ENCODE measurements at regions not wholly inside any gene's neighbourhood (a gene's known extent, or its start where the extent isn't known, plus 50 kb on each side); places are given as distances from the start of the nearest gene placed in this dataset.
"Not testable (repeated sequence)": the region's sequence is repeated elsewhere in the genome, so short reads cannot be mapped to it uniquely, and the experiment has no call there.

DNA sequence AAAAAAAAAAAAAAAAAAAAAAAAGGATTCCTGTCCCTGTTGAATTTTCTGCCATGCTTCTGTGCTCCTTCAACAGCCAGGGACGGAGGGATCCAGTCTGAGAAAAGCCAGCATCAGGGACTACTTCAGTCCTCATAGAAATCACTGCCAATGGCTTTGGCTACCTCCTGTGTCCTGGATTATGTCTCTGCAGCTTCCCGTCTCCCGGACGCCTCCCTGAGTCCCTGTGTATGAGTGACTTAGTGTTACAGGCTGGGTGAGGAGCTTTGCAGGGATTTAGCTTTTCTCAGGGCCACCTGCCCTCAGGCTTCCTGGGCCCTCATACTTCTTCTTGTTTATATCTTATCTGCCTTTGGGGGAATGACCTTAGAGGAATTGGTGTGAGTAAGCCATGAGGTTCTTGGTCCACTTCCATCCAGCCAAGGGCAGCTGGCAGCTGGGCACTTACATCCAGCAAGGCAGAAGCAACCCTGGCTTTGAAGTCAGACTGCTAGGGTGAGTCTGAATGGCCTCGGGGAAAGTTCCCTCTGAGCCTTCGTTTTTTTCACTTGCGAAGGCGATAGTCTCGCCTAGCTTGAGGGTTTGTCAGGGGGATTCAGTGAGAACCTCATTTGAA is 83.6 kb upstream of the CRYM start:
- DNase-seq, result not testable (repeated sequence)

DNA sequence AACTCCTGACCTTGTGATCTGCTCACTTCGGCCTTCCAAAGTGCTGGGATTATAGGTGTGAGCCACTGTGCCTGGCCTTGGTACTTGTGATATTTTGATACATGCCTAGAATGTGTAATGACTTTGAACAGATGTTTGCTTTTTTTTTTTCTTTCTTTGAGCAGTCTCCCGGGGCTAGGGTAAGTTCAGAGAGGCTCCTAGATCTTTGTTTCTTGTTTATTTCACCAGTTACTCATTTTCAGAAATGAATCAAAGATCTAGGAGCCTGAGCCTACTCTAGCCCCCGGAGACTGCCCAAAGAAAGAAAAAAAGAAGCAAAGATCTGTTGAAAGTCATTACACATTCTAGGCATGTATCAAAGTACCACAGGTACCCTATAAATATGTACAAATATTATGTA is 83.0 kb upstream of the CRYM start:
- DNase-seq, result not testable (repeated sequence)

DNA sequence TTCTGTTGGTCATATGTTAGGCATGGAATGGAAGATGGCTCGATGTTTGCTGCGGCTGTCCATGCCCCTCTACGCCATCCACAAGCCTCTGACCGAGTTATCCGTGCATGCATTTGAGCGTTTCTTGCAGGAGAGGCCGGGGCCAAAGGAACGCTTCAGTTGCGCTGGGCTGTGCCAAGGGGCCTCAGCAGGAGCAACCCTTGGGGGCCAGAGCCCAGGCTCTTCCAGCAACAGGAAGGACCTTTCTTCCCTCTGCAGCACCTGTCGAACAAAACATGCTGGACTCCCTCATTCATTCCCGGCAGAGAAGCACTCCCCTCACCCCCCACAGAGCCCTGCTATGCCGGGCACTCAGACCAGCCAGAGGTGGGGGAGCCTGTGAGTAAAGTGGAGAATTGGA is 81.4 kb upstream of the CRYM start:
- DNase-seq, result not testable (repeated sequence)

DNA sequence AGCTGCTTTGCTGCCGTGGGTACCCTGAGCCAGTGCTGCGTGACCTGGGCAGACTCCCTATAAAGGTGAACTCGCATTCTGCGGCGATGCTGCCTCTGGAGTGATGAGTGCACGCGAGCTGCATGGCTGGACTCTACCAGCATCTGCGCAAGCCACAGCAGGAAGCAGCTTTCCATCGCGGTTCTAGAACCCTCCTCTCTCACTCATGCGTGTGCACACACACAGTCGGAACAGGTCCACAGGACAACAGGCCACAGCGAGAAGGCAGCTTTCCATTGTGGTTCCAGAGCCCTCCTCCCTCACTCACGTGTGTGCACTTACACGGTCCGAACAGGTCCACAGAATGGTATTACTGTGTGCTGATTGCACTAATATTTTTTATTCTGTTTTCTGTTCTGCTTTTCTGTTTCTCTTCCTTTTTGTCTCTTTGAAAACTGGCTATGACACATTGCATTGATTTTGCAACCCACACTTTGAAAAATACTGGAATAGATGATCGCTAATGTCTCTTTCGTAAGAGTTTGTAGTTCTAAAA is 80.2 kb upstream of the CRYM start:
- DNase-seq, result not testable (repeated sequence)

DNA sequence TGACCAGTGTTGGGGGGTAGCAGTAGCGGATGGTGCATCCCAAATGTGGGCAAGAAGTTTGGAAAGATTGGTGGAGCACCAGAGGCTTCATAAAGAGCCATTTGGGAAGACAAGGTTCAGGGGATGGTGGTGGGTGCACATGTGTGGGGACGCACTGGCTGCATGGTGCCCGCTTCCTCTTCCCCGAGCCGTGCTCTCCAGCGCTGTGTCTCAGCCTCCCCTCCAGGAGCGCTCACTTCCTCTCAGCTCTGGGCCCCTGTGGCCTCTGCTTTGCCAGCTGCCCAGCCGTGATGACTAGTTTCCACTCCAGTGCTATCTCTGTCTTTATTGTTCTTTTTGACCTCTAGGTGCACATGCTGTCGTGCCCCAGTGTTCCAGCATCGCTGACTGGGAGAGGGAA is 78.2 kb upstream of the CRYM start:
- not testable (repeated sequence) for DNase-seq

DNA sequence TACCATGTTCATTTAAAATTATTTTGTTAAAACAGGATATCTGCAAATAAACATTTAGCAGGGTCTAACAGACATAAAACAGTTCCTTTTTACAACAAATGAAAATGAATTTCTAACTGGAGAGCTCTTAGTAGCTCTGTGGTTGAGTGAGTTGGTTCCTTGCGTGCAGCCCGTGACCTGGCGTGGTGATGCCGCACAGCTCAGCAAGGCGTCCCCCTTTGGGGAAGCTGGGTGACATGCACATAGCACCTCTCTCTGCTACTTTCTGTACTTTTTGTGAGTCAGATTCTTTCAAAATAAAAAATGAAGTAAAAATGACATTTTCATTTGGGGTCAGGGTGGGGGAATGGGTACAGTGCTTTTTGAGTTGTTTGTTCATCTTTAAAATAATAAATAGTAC is 73.3 kb upstream of the CRYM start:
- DNase-seq, result not testable (repeated sequence)

DNA sequence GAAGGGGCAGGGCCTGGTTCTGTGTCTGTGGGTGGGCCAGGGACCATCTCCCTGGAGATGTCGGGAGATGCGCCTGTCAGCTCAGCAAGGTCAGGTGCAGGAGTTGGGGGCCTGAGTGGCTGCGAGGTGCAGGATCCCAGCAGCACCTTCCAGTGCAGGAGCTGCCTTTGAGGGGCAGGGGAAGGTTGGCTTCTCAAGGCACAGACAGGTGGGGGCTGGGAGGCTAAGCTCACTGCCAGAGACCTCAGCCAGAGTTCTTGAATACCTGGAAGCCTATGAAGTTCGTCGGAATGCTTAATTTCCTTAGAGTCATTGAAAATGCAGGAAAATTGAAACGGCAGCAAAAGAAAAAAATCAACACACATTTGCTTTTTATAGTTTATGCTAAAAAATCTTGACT is 72.8 kb upstream of the CRYM start:
- not testable (repeated sequence) for DNase-seq

DNA sequence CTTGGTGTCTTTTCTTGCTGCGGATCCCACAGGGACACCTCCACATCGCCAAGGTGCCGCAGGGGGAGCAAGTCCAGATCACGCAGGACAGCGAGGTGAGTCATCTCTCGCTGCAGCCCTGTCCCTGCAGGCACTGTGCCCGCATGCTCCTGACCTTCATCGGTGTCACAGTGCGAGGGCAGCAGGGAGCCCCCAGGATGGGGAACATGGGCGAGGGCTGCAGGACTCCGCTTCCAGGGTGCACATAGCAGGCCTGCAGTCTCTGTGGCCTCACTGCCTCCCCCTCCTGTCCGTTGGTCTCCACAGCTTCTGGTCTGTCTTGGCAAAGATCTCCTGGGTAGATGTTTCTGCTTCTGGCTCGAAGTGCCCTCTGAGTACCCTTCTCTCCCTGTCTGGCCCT is 71.2 kb upstream of the CRYM start:
- DNase-seq, result not testable (repeated sequence)

DNA sequence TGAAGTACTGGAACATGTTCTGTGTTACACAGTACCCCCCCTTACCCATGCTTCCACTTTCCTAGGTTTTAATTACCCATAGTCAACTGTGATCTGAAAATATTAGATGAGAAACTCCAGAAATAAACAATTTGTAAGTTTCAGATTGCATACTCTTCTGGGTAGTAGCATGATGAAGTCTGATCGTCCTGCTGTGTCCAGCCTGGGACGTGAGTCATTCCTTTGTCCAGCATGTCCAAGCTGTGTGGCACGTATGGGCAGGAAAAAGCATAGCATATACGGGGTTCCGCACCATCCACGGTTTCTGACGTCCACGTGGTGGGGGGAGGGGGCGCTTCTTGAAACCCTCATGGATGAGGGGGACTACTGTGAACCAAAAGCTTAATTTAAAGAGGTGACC is 70.7 kb upstream of the CRYM start:
- DNase-seq, result not testable (repeated sequence)

DNA sequence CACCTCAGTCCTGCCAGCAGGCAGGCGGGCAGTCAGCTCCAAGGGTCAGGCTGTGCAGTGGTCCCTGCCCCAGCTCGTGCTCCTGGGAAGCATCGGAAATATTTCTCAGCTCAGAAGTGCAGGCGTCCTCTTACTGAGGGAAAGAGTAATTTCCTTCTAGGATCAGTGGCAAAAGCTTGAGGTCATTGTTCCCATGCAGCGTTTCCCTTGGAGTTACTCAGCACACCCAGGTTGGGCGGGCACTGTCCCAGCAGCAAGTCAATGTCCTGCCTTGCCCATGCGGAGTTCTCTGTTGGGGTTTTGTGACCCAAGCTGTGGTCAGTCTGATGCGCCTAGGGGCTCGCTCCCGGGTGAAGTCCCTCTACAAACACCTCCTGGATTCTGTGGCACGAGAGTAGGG is 69.4 kb upstream of the CRYM start:
- not testable (repeated sequence) for DNase-seq

DNA sequence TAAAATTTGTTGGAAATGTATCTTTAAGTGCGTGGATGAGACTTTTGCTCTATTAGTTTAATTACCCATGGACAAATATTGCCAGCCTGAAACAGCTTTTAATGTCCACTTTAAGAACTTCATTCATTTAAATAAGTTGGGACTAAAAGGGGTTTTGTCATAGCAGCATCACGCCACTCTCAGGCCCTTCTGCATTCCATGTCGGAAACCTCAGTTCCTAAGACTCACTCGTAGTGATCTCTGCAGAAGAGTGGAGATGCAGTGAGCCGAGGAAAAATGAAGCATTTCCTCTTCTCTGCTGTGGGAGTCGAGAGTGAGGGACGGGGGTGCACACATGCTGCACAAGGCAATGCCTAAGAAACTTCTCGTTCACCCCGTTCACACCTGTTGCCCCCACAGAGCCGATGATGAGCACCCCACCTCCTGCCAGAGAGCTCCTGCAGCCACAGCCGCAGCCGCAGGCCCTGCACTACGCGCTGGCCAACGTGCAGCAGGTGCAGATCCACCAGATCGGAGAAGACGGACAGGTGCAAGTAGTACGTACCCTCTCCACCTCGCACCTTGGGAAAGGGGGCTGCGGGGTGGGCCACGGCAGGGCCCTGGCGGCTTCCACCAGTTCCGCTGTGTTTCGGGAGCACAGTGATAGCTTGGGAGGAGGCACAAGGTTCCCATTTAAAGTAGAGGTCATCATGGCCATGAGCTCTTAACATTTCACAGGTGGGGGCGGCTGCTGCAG is 68.8 kb upstream of the CRYM start:
- not testable (repeated sequence) for DNase-seq

DNA sequence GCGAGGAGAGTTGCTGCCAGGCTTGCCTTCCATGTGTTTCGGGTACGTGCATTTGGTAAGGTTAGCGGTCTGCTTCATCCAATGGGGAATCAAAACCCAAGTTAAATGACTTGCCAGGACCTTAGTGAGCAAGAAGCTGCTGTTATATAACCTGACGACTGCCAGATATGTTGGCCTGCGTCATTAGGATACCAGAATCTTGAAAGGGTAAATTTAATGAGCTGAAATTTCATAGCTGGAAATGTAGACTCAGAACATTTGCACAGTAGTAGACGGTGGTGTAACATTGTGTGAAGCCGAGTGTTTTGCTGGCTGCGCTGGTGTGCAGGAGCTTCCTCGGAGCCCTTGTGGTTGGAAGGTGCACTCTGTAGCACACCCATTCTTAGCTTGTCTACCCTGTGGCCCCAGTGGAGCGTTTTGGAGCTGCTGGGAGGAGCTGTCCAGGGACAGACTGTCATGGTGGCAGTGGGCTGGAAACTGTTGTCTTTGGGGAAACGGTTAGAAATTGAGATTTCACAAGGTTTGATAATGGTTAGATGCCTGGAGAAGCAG is 66.3 kb upstream of the CRYM start:
- not testable (repeated sequence) for DNase-seq

DNA sequence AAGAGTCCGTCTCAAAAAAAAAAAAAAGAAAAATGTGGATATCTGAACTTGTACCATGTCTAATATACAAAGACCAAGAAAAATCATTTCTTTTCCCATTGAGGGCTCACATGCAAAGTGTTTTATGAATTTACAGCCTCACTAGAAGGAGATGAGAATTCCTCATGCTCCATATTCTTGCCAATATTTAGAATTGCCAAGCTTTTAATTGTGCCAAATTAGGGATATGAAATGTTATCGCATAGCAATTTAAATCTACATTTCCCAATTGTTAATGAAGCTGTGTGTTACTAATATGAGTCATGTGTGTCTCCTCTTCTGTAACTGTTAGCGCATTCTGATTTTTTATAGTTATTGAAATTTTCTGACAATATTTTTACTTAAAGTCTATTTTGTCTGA is 63.0 kb upstream of the CRYM start:
- DNase-seq, result no peak

DNA sequence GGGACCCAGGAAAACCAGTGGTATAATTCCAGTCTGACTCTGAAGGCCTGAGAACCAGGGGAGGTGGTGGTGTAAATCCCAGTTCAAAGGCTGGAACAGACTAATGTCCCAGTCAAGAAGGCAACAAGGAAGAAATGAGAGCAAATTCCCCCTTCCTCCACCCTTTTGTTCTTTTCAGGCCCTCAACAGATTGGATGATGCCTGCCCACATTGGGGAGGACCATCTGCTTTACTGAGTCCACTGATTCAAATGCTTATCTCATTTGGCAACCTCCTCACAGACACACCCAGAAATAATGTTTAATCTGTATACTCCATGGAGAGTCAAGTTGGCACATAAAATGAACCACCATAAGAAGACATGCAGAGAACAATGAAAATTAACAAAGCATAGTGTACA is 61.9 kb upstream of the CRYM start:
- no peak for DNase-seq

DNA sequence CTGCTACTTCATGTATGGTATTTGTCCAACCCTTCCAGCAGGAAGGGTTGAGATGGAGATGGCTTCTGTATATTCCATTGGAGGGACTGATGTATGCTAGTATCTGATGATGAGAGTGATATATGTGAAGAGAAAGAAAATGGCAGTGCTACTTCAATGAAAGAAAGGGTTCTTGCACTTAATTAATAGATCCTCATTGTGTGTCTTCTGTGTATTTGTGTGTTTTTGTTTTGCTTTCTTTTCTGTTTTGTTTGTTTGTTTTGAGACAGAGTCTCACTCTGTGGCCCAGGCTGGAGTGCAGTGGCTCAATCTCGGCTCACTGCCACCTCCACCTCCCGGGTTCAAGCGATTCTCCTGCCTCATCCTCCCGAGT is 61.2 kb upstream of the CRYM start:
- no peak for DNase-seq

DNA sequence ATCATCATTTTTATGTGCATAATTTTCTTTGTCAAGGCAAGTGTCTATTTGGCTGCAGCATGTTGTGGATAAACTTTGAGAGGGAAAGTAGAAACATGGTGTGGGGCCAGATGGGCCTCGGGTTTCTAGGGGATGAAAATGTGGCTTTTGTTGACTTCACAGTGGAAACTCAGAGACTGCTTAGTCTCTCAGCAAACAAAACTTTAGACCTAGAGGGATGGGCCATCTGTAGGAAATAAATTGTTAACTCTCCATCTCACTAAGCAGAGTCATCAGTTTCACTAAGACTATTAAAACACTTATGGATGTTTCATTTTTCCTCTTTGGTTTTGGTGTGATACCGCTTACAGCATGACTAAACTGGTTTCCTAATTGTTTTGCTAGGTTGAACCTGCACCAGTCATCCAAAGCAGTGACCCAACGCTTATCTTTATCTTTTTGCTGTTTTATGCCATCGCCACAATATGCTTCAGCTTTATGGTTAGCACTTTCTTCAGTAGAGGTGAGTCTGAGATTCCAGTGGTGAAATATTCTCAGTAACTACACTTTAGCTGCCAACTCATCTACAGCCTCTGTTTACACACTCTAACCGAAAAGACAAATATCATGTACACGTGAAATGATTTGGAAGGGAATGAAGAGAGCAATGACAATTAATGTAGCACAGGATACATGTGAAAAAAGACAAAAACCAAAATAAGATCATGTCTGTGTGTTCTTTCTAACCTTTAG is 60.6 kb upstream of the CRYM start:
- DNase-seq, result no peak

DNA sequence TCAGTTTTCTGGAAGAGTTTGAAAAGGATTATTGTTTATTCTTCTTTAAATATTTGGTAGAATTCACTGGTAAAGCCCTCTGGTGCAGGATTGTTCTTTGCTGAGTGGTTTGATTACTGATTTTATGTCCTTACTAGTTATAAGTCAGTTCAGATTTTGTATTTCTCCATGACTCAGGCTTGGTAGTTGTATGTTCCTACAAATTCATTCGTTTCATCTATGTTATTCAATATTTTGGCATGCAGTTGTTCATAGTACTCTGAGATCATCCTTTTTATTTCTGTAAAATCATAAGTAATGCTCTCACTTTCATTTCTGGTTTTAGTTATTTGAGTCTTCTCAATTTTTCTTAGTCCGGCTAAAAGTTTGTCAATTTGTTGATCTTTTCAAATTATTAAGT is 58.1 kb upstream of the CRYM start:
- peak; percentile 2 for DNase-seq

DNA sequence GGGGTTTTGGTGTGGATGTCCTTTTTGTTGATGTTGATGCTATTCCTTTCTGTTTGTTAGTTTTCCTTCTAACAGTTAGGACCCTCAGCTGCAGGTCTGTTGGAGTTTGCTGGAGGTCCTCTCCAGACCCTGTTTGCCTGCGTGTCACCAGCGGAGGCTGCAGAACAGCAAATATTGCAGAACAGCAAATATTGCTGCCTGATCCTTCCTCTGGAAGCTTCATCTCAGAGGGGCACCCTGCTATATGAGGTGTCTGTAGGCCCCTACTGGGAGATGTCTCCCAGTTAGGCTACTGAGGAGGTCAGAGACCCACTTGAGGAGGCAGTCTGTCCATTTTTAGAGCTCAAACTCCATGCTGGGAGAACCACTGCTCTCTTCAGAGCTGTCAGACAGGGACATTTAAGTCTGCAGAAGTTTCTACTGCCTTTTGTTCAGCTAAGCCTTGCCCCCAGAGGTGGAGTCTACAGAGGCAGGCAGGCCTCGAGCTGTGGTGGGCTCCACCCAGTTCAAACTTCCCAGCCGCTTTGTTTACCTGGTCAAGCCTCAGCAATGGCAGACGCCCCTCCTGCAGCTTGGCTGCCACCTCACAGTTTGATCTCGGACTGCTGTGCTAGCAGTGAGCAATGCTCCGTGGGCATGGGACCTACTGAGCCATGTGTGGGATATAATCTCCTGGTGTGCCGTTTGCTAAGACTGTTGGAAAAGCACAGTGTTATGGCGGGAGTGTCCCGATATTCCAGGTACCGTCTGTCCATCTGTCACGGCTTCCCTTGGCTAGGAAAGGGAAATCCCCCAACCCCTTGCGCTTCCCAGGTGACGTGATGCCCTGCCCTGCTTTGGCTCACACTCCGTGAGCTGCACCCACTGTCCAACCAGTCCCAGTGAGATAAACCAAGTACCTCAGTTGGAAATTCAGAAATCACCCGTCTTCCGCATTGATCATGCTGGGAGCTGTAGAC is 56.4 kb upstream of the CRYM start:
- not testable (repeated sequence) for DNase-seq

DNA sequence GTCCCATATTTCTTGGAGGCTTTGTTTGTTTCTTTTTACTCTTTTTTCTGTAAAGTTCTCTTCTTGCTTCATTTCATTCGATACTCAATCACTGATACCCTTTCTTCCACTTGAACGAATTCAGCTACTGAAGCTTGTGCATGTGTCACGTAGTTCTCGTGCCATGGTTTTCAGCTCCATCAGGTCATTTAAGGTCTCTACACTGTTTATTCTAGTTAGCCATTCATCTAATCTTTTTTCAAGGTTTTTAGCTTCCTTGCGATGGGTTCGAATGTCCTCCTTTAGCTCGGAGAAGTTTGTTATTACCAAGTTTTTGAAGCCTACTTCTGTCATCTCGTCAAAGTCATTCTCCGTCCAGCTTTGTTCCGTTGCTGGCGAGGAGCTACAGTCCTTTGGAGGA is 55.6 kb upstream of the CRYM start:
- DNase-seq, result not testable (repeated sequence)
